K562 (cell line): ENCODE measurements at regions not wholly inside any gene's neighbourhood (a gene's known extent, or its start where the extent isn't known, plus 50 kb on each side); places are given as distances from the start of the nearest gene placed in this dataset.

Experiments used
- ATAC-seq: fragments of 200-7000 bp; cut with Tn5 transposase; 3 replicates; pipeline ENCODE4 v1.9.1; 2020; ENCODE audit warnings: moderate library complexity
- BruUV-seq: library from RNA; stranded (reverse); fragments of 400-500 nt; replicated peaks from 2 replicates; lab custom pipeline; 2021; lab: Mats Ljungman, UMichigan
- CTCF ChIA-PET: fragments of 300-600 bp; formaldehyde crosslinking; extraction: SDS; loops from one replicate; lab custom pipeline; 2021; ENCODE audit warnings: low intra/inter-chr PET ratio; lab: Yijun Ruan, JAX
- POLR2A ChIA-PET: fragments of 300-600, 350-650 bp; sonication (Branson Sonifier 250); formaldehyde crosslinking; extraction: SDS; loops from one replicate; lab custom pipeline; 2021; ENCODE audit warnings: antibody characterized with exemption, inconsistent platforms; lab: Yijun Ruan, JAX
- DNase-seq, 4 experiments: peaks; one replicate each; pipeline versions ENCODE4 v3.0.0 to v3.0.0-alpha.2; 2011 to 2018; ENCODE audit warnings: low spot score in 3 of 4, mixed read lengths in 3 of 4; ENCODE audit errors: extremely low read depth in 1 of 4
- FAIRE-seq: peaks from 2 replicates; lab custom pipeline; 2011; peaks lifted over from hg19 to GRCh38; lab: Jason Lieb, UNC
- H2AFZ ChIP-seq: 2 replicates; pipeline ENCODE4 v1.6.0; 2011; ENCODE audit warnings: low read depth, low read length, control low read depth, inconsistent platforms
- H3K27ac ChIP-seq: fragments of 200-600 bp; 3 replicates; pipeline ENCODE4 v1.8.0; 2011; ENCODE audit warnings: low read depth, mild to moderate bottlenecking, control low read depth, inconsistent platforms, low read length, moderate library complexity, mixed read lengths; ENCODE audit errors: extremely low read depth
- H3K27me3 ChIP-seq, 2 experiments: fragments of 300-600 bp in 1 of 2; 2 replicates in 1 of 2; 3 replicates in 1 of 2; pipeline versions ENCODE4 v1.6.0 to v1.8.0; 2011; ENCODE audit warnings: inconsistent platforms in 2 of 2, low read length in 2 of 2, mild to moderate bottlenecking in 1 of 2, mixed read lengths in 1 of 2, moderate library complexity in 1 of 2; ENCODE audit not compliant: control insufficient read depth in 2 of 2, insufficient read depth in 2 of 2
- H3K36me3 ChIP-seq: fragments of 300-600 bp; 3 replicates; pipeline ENCODE4 v1.8.0; 2011; ENCODE audit warnings: mild to moderate bottlenecking, low read length, inconsistent platforms; ENCODE audit not compliant: control insufficient read depth, insufficient read depth
- H3K4me1 ChIP-seq, 2 experiments: fragments of 200-600 bp in 1 of 2; replicated peaks in 1 of 2; 2 replicates in 1 of 2; 3 replicates in 1 of 2; pipeline versions ENCODE4 v1.5.1 to v1.8.0; 2011; ENCODE audit warnings: inconsistent platforms in 2 of 2, low read length in 2 of 2, mild to moderate bottlenecking in 1 of 2, mixed read lengths in 1 of 2, moderate library complexity in 1 of 2; ENCODE audit not compliant: control insufficient read depth in 2 of 2, insufficient read depth in 2 of 2
- H3K4me2 ChIP-seq: 2 replicates; pipeline ENCODE4 v1.6.1; 2011; ENCODE audit warnings: low read length, control low read depth, inconsistent platforms, mixed read lengths; ENCODE audit not compliant: insufficient read depth
- H3K4me3 ChIP-seq: fragments of 200-600 bp; sonication (generic), shearing (Covaris generic); 2 replicates; pipeline ENCODE4 v1.5.1; 2016; ENCODE audit warnings: control low read depth, inconsistent platforms
- H3K79me2 ChIP-seq: fragments of 200-600 bp; 3 replicates; pipeline ENCODE4 v1.8.0; 2011; ENCODE audit warnings: low read length, inconsistent platforms; ENCODE audit not compliant: control insufficient read depth, insufficient read depth
- H3K9ac ChIP-seq, 2 experiments: 2 replicates each; pipeline versions ENCODE4 v1.6.0 to v1.6.1; 2011; ENCODE audit warnings: low read depth in 2 of 2, low read length in 2 of 2, control low read depth in 1 of 2, inconsistent platforms in 1 of 2, mild to moderate bottlenecking in 1 of 2, mixed read lengths in 1 of 2; ENCODE audit not compliant: insufficient read depth in 1 of 2
- H3K9me1 ChIP-seq: one replicate; pipeline ENCODE4 v1.6.0; 2011; ENCODE audit warnings: inconsistent platforms, mild to moderate bottlenecking, low read length, moderate library complexity; ENCODE audit not compliant: control insufficient read depth, insufficient read depth
- H3K9me3 ChIP-seq: replicated peaks from 2 replicates; pipeline ENCODE4 v1.5.1; 2011; ENCODE audit warnings: low read depth, low read length, inconsistent platforms; ENCODE audit not compliant: control insufficient read depth, insufficient read depth
- H4K20me1 ChIP-seq: replicated peaks from 2 replicates; pipeline ENCODE4 v1.6.1; 2011; ENCODE audit warnings: low read length, inconsistent platforms, mixed read lengths; ENCODE audit not compliant: control insufficient read depth, insufficient read depth
- BCLAF1 ChIP-seq, 2 experiments: fragments of 450-650 bp in 1 of 2; IDR thresholded peaks; 2 replicates each; pipeline ENCODE4 v1.6.1; 2011 to 2017; ENCODE audit warnings: low read depth in 2 of 2, antibody characterized with exemption in 1 of 2, borderline replicate concordance in 1 of 2, low read length in 1 of 2, mild to moderate bottlenecking in 1 of 2, mixed read lengths in 1 of 2; ENCODE audit not compliant: control insufficient read depth in 1 of 2
- EP300 ChIP-seq: IDR thresholded peaks from 2 replicates; pipeline ENCODE4 v1.6.1; 2012; ENCODE audit warnings: low read length, improper control_type of control experiment
- GTF3C2 ChIP-seq: IDR thresholded peaks from 3 replicates; pipeline ENCODE4 v1.6.1; 2011; ENCODE audit warnings: borderline replicate concordance, mild to moderate bottlenecking, moderate library complexity; ENCODE audit not compliant: insufficient read length; ENCODE audit errors: extremely low read depth
- MBD1 ChIP-seq: fragments of 250-450 bp; sonication (Bioruptor Pico); IDR thresholded peaks from 2 replicates; pipeline ENCODE4 v1.8.0; 2022; ENCODE audit warnings: inconsistent platforms
- SMAD3 ChIP-seq: fragments of 450-650 bp; formaldehyde crosslinking; conservative IDR thresholded peaks from 2 replicates; pipeline ENCODE4 v1.4.0; 2020; ENCODE audit warnings: mild to moderate bottlenecking
- SP1 ChIP-seq: sonication (generic); formaldehyde crosslinking; IDR thresholded peaks from 2 replicates; pipeline ENCODE4 v1.8.1; 2022; ENCODE audit warnings: mild to moderate bottlenecking, missing genetic modification reagents
- STAT5A ChIP-seq: IDR thresholded peaks from 2 replicates; pipeline ENCODE4 v1.6.1; 2012; ENCODE audit warnings: low read length, inconsistent platforms, borderline replicate concordance
- ZKSCAN8 ChIP-seq: fragments of 200-800 bp; sonication (Bioruptor generic); IDR thresholded peaks from 2 replicates; pipeline ENCODE4 v1.6.1; 2016; ENCODE audit warnings: missing genetic modification characterization, missing compliant biosample characterization
- ZMIZ1 ChIP-seq, 2 experiments: fragments of 150-350 bp in 1 of 2; IDR thresholded peaks; 2 replicates each; pipeline ENCODE4 v1.6.1; 2012 to 2016; ENCODE audit warnings: low read depth in 2 of 2, low read length in 2 of 2, mild to moderate bottlenecking in 1 of 2, moderate library complexity in 1 of 2
- WGBS: fragments of 100-300 bp; shearing (Covaris generic); methylation state at CpG from one replicate; pipeline ENCODE4 v1.1.6; 2016; ENCODE audit warnings: low coverage, mixed read lengths; ENCODE audit not compliant: insufficient coverage; ENCODE audit errors: missing lambda C conversion rate; 5-methylcytosine and 5-hydroxymethylcytosine counted together
- in situ Hi-C: fragments of 300-500 bp; cut with MboI; formaldehyde crosslinking; loops from 4 replicates; pipeline ENCODE4 v1.15.0; 2018; ENCODE audit warnings: inconsistent platforms, mixed read lengths
- intact Hi-C: fragments of 100-400 bp; cut with micrococcal nuclease; formaldehyde crosslinking; loops from 2 replicates; pipeline ENCODE4 v1.14.2; 2022

GRCh38 chr7:69173846-69174245, 424.4 kb upstream of the AUTS2 start:
- no peak overlapping the region for H3K9ac ChIP-seq
- DNase-seq (no peak), FAIRE-seq (no peak)
- H2AFZ ChIP-seq, result no peak overlapping the region
- no peaks in the 10 kb centered on the region for H3K4me1 ChIP-seq
- no peaks in the 10 kb centered on the region for H3K9me3 ChIP-seq
- 0% methylated on average over 1 of the region's 1 CpG for WGBS
- no peaks in the 10 kb centered on the region for H3K9me1 ChIP-seq
- no peak overlapping the region for H3K4me3 ChIP-seq
- TF ChIP-seq GTF3C2 (no peak), SP1 (no peak), MBD1 (no peak), SMAD3 (CRISPR knock-in tag) (no peak), BCLAF1 (IDR thresholded peaks at IDR 0.05; ENCODE audit: borderline replicate concordance in 1 of 2, control insufficient read depth in 1 of 2, low read depth in 2 of 2, low read length in 1 of 2) (no peak), STAT5A (no peak), EP300 (no peak), ZMIZ1 (IDR thresholded peaks at IDR 0.05; ENCODE audit: low read depth in 2 of 2, low read length in 2 of 2) (no peak), ZKSCAN8 (CRISPR knock-in tag) (no peak)
- TF ChIP-seq, all 486 proteins: peak for 0
- Histone ChIP-seq H3K27ac (no peak overlapping the region), H3K4me2 (no peak overlapping the region), H3K36me3 (no peaks in the 10 kb centered on the region), H3K27me3 (no peaks in the 10 kb centered on the region), H3K79me2 (no peaks in the 10 kb centered on the region), H4K20me1 (no peaks in the 10 kb centered on the region)
- BruUV-seq, result no TSS peak
- ChIA-PET CTCF (no interaction called here), POLR2A (no interaction called here)
- intact Hi-C loops, result no loop called here
- ATAC-seq, result no peak
- in situ Hi-C loops, result no loop called here
